EH (cell line): ENCODE measurements at regions not wholly inside any gene's neighbourhood (a gene's known extent, or its start where the extent isn't known, plus 50 kb on each side); places are given as distances from the start of the nearest gene placed in this dataset.

Experiments used
- DNase-seq: peaks from one replicate; pipeline ENCODE4 v3.0.0-alpha.2; 2015; ENCODE audit warnings: low read depth

GRCh38 chr5:56545016-56545415 lies 270.3 kb upstream of the MAP3K1 start:
- DNase-seq, result no peak

- DNase-seq, result peak; percentile 60
These were observed 271.6 kb upstream of the MAP3K1 start for GRCh38 chr5:56543441-56544388.

DNA sequence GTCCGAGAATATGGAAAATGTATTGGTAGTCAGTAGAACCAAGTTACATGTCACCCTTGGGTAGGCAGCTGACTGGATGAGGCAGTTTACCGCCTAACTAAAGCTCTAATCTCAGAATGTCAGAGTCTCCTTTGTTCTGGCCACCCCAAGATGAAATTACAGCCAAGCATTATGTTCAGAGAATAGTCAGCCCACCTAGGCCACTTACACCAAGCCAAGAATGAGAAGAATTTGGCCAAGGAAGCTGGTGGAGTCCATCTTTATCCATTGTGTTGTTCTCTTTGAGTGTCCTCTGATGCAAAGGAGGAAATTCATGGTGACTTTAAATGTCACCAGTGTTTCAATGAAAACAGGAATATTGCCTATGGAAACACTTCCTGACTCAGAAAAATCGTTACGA lies 275.1 kb upstream of the MAP3K1 start:
- DNase-seq, result no peak

DNA sequence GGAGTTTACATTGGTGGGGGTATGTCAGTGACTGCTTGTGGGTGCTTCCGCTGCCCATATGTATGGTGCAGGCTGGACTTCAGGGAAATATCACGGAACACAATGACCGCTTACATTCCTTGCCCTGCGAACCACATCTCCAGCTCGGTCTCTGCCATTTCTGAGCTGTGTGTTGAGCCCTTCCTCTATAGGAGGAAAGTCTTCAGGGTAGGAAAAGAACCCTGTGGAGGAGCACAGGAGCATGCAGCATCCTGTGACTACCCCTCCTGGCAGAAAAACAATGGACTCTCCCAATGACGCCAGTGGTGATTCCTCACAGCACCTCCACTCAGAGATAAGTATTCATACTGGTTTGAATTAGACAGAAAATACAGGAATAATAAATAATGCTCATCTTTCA lies 276.8 kb upstream of the MAP3K1 start:
- DNase-seq, result no peak

DNA sequence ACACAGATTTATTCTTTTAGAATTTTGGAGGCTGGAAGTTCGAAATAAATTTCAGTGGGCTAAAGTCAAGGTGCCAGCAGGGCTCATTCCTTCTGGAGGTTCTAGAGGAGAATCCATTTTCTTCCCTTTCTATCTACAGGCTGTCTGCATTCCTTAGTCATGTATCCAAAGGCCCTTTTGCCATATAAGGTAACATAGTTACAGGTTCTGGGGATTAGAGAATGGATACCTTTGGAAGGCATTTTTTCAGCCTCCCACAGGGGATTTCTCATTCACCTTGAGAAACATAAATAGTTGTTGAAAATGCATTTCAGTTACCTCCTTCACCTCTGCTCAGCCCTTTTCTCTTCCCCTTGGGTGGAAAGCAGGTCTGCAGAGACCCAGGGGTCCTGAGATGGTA lies 280.0 kb upstream of the MAP3K1 start:
- DNase-seq, result peak; percentile 30

DNA sequence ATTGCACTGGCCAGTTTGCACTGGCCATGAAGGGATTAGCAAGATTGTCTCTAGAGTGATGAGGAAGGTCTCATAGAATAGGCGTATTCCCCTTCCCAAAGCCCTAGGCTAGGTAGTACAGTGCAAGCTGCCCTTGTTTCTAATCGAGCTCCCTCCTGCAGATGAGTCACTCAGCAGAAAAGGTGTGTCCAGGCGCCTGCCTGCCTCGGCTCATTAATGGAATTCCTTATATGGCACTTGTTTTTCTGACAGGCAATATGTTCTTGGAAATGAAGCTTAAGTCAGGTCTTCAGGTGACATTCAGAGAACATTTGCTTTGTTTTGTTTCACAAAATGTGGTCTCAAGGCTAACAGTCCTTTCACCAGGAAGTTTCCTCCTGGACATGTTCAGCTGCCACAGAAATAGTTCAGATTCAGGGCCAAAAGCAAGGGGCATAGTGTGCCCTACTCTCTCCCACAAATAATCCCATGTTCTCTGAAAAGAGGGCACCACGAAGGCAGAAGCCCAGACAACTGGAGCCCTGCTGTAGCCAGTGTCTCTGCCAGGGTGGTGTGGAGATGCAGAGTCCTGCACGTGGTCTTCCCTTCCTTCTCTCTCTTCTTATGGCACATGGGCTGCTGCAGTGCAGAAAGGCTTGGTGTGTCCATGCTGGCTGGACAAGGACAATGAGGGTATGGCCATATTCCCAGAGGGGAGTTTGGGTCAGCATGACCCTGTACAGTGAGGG lies 281.1 kb upstream of the MAP3K1 start:
- no peak for DNase-seq

GRCh38 chr5:56532466-56532865 lies 282.9 kb upstream of the MAP3K1 start:
- DNase-seq, result no peak

DNA sequence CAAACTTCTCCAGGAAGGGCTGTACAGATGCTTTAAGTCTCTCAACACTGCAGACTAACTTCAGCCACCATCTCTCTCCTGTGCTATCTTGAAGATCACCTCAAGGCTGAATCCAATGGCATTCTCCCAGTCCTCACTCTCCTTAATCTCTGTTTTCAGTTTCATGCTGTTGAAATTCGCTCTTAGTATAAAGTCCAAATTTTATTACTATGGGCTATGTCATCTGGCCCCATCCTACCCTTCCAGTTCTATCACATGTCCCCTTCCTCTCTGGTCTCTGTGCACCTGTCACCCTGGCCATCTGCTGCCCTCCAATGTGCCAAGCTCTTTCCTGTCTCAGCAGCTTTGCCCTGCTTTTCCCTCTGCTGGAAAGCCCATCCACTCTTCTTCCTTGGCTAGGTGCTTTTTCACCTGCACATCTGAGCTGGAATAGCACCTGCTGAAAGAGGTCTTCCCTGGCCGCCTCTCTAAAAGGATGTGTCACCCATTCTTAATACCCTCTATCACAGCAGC lies 284.7 kb upstream of the MAP3K1 start:
- DNase-seq, result no peak

- DNase-seq, result no peak
These were observed 285.5 kb upstream of the MAP3K1 start for GRCh38 chr5:56529666-56530430.

DNA sequence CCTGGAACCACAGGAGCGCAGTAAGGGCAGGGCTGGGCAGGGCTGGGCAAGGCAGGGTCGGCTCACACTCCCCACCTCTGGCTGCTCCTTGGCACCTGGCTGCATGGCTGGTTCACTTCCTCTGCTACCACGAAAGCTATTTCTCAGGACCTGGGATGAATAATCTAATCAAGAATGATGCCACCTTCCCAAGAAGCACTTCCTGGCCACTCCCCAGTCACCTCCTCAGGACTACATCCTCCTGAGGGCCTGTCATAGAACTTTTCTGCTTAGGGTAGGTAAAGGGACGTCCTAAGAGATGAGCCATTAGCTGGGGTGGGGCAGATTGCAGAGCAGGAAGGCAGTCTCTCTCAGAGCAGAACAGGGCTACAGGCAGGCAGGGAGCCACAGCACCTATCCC lies 288.2 kb upstream of the MAP3K1 start:
- no peak for DNase-seq

GRCh38 chr5:56525113-56525512 lies 290.2 kb upstream of the MAP3K1 start:
- DNase-seq, result peak; percentile 38

- peak; percentile 78 for DNase-seq
These were observed 290.9 kb upstream of the ANKRD55 start for GRCh38 chr5:56523790-56524575.

DNA sequence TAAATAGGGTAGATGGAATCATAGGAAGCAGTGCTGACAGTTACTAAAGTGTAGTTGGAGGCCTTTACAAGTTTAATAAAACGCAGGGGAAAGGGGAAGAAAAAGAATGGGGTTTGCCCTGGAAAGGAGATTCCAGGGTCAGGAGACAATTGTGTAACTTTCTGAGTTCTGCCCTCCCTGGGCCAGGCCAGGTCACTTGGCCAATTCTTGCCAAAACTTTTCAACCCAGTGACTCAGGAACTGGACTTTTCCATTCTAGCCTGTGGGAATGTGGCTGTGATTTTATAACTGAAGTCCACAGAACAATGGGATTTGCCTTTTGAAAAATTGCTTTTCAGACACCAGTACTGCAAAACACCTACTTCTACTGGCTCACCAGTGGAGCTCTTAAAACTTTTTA lies 289.8 kb upstream of the ANKRD55 start:
- DNase-seq, result peak; percentile 77

- no peak for DNase-seq
These were observed 289.0 kb upstream of the ANKRD55 start for GRCh38 chr5:56522169-56522568.

DNA sequence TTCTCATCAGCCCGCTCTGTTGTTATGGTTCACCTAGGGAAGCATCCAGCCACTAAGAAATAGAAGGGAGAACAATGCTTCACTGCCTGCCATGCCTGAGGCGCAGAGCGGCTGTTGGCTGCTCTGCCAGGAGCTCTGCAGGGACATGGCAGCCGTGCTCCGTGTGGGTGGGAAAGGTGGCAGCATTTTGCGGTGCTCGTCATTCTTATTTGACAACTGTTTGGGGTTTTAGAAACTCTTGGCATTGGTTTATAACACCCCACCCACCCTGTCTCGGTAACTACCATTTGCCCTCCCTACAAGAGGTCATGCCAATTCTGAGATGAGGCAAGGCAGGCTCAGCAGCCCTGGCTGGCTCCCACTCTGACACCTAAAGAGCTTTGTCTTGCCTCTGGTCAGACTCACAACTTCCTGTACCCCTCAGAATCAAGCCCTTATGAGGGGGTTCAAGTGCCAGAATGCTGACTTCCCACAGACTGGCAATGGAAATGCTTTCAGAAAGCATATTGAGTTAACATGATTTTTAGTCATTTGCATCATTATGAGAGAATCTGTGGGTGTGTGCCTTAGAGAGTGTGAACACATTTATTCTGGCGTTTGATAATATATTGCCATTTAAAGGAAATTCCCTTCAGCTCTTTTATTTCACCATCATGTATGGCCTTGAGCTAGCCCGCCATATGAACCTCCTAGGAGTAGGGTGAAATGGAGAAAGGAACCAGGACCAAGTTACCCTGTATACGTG lies 288.0 kb upstream of the ANKRD55 start:
- DNase-seq, result no peak

- no peak for DNase-seq
These were observed 285.7 kb upstream of the ANKRD55 start for GRCh38 chr5:56518820-56519219.

GRCh38 chr5:56517011-56517416 lies 283.9 kb upstream of the ANKRD55 start:
- DNase-seq, result peak; percentile 44

GRCh38 chr5:56516441-56516840 lies 283.3 kb upstream of the ANKRD55 start:
- no peak for DNase-seq

- DNase-seq, result no peak
These were observed 282.9 kb upstream of the ANKRD55 start for GRCh38 chr5:56516035-56516434.

DNA sequence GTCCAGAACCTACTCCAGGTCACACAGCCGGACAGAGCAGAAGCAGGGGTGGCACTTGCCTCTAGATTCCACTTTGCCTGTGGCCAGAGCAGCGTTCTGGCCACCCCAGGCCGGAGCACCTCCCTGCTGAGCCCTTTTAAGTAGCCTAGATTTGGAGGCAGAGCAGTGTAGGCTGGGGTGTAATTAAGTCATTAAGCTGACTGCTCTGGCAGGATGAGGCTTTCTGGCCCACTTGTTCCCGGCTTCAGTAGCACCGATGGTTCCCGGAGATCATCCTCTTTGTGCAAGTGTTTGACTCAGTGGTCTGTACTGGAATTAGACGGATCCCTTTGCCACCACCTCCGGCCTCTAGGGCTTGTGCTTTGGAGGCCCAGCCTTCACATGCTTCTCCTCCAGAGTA lies 281.9 kb upstream of the ANKRD55 start:
- DNase-seq, result no peak

- no peak for DNase-seq
These were observed 281.1 kb upstream of the ANKRD55 start for GRCh38 chr5:56514245-56514644.
